Stimulated activated CD4-positive, alpha-beta T cell treated with anti-CD3 and anti-CD28 coated beads, Interleukin-2, amount 100 ng/mL, for 24 hours (primary cell): ENCODE measurements at regions not wholly inside any gene's neighbourhood (a gene's known extent, or its start where the extent isn't known, plus 50 kb on each side); places are given as distances from the start of the nearest gene placed in this dataset.
"Not testable (repeated sequence)": the region's sequence is repeated elsewhere in the genome, so short reads cannot be mapped to it uniquely, and the experiment has no call there.

Experiments used
- DNase-seq, 2 donors: peaks; one replicate each; pipeline ENCODE4 v3.0.0-alpha.2; 2020

- DNase-seq = no peak
These were observed 164.7 kb downstream of the SUDS3 start for GRCh38 chr12:118541071-118541470.

- DNase-seq = no peak
These were observed 165.6 kb downstream of the SUDS3 start for GRCh38 chr12:118541934-118542333.

GRCh38 chr12:118543651-118544050 lies 167.3 kb downstream of the SUDS3 start:
- DNase-seq = no peak

- DNase-seq = no peak
These were observed 168.2 kb downstream of the SUDS3 start for GRCh38 chr12:118544569-118544968.

- DNase-seq = not testable (repeated sequence)
These were observed 171.3 kb downstream of the SUDS3 start for GRCh38 chr12:118547606-118548005.

GRCh38 chr12:118548887-118549509 lies 172.6 kb downstream of the SUDS3 start:
- DNase-seq = no peak

GRCh38 chr12:118549510-118549980 lies 173.2 kb downstream of the SUDS3 start:
- DNase-seq = no peak

GRCh38 chr12:118553856-118554504 lies 177.6 kb downstream of the SUDS3 start:
- no peak for DNase-seq

- no peak for DNase-seq
These were observed 182.6 kb downstream of the SUDS3 start for GRCh38 chr12:118558941-118559340.

- DNase-seq = no peak
These were observed 184.4 kb downstream of the SUDS3 start for GRCh38 chr12:118560733-118561132.

GRCh38 chr12:118571730-118572129 lies 195.4 kb downstream of the SUDS3 start:
- no peak for DNase-seq

- no peak for DNase-seq
These were observed 197.9 kb downstream of the SUDS3 start for GRCh38 chr12:118574288-118574687.

GRCh38 chr12:118575730-118576129 lies 199.4 kb downstream of the SUDS3 start:
- no peak for DNase-seq

GRCh38 chr12:118581371-118581770 lies 205.0 kb downstream of the SUDS3 start:
- no peak for DNase-seq

GRCh38 chr12:118582863-118583262 lies 206.5 kb downstream of the SUDS3 start:
- DNase-seq = no peak

- no peak for DNase-seq
These were observed 210.1 kb downstream of the SUDS3 start for GRCh38 chr12:118586433-118586832.

GRCh38 chr12:118589162-118589561 lies 212.8 kb downstream of the SUDS3 start:
- no peak for DNase-seq

- DNase-seq = no peak
These were observed 214.2 kb downstream of the SUDS3 start for GRCh38 chr12:118590406-118591150.

- no peak for DNase-seq
These were observed 227.4 kb downstream of the SUDS3 start for GRCh38 chr12:118603610-118604361.

- DNase-seq = no peak
These were observed 230.3 kb downstream of the SUDS3 start for GRCh38 chr12:118606690-118607089.

- DNase-seq = no peak
These were observed 231.5 kb downstream of the SUDS3 start for GRCh38 chr12:118607831-118608230.

- no peak for DNase-seq
These were observed 232.5 kb downstream of the SUDS3 start for GRCh38 chr12:118608770-118609344.

- no peak for DNase-seq
These were observed 234.9 kb downstream of the SUDS3 start for GRCh38 chr12:118611295-118611694.
